H9 (cell line): ENCODE measurements at regions not wholly inside any gene's neighbourhood (a gene's known extent, or its start where the extent isn't known, plus 50 kb on each side); places are given as distances from the start of the nearest gene placed in this dataset.
A peak's percentile ranks its signal among the peaks of the same experiment; 100 is the strongest.

Source experiments
- DNase-seq: peaks from one replicate; pipeline ENCODE4 v3.0.0-alpha.2; 2017
- H2AFZ ChIP-seq: one replicate; pipeline ENCODE4 v1.6.1; 2013; ENCODE audit warnings: mild to moderate bottlenecking, low read length, control low read depth, moderate library complexity
- H2AK5ac ChIP-seq: 2 replicates; pipeline ENCODE4 v1.6.1; 2013; ENCODE audit warnings: low read length, control low read depth, mixed read lengths; ENCODE audit not compliant: insufficient read length
- H2BK120ac ChIP-seq: one replicate; pipeline ENCODE4 v1.6.1; 2013; ENCODE audit warnings: low read depth, mild to moderate bottlenecking, low read length, control low read depth, inconsistent platforms; ENCODE audit not compliant: poor library complexity, severe bottlenecking
- H2BK12ac ChIP-seq: 2 replicates; pipeline ENCODE4 v1.6.1; 2013; ENCODE audit warnings: low read length, control low read depth, mixed read lengths, low read depth; ENCODE audit not compliant: insufficient read length
- H2BK15ac ChIP-seq: 2 replicates; pipeline ENCODE4 v1.6.1; 2013; ENCODE audit warnings: low read depth, low read length, control low read depth
- H2BK20ac ChIP-seq: one replicate; pipeline ENCODE4 v1.6.1; 2013; ENCODE audit warnings: low read depth, mild to moderate bottlenecking, low read length, control low read depth, inconsistent platforms; ENCODE audit not compliant: poor library complexity, severe bottlenecking
- H2BK5ac ChIP-seq: 2 replicates; pipeline ENCODE4 v1.6.1; 2013; ENCODE audit warnings: low read length, control low read depth, mixed read lengths; ENCODE audit not compliant: insufficient read length
- H3K14ac ChIP-seq: 2 replicates; pipeline ENCODE4 v1.6.1; 2013; ENCODE audit warnings: low read length, control low read depth; ENCODE audit not compliant: insufficient read depth
- H3K18ac ChIP-seq: 2 replicates; pipeline ENCODE4 v1.6.1; 2013; ENCODE audit warnings: low read depth, mild to moderate bottlenecking, mixed read lengths, low read length, control low read depth; ENCODE audit not compliant: insufficient read length
- H3K23ac ChIP-seq: 2 replicates; pipeline ENCODE4 v1.6.1; 2013; ENCODE audit warnings: low read length, control low read depth, mixed read lengths, low read depth; ENCODE audit not compliant: insufficient read length
- H3K23me2 ChIP-seq: 2 replicates; pipeline ENCODE4 v1.6.1; 2013; ENCODE audit warnings: low read depth, mild to moderate bottlenecking, mixed read lengths, low read length, control low read depth; ENCODE audit not compliant: insufficient read length, poor library complexity, severe bottlenecking
- H3K27ac ChIP-seq: 2 replicates; pipeline ENCODE4 v1.5.1; 2013; ENCODE audit warnings: low read length, control low read depth, mixed read lengths, low read depth; ENCODE audit not compliant: insufficient read length
- H3K27me3 ChIP-seq: 2 replicates; pipeline ENCODE4 v1.6.1; 2013; ENCODE audit warnings: low read length, control low read depth, inconsistent platforms; ENCODE audit not compliant: insufficient read depth
- H3K4ac ChIP-seq: 2 replicates; pipeline ENCODE4 v1.6.1; 2013; ENCODE audit warnings: low read depth, mild to moderate bottlenecking, control low read depth, inconsistent platforms, low read length, moderate library complexity
- H3K4me1 ChIP-seq: 2 replicates; pipeline ENCODE4 v1.6.1; 2013; ENCODE audit warnings: low read length, control low read depth, inconsistent platforms; ENCODE audit not compliant: insufficient read depth
- H3K4me2 ChIP-seq: 2 replicates; pipeline ENCODE4 v1.6.1; 2013; ENCODE audit warnings: low read length, control low read depth, mixed read lengths; ENCODE audit not compliant: insufficient read length, insufficient read depth
- H3K56ac ChIP-seq: 2 replicates; pipeline ENCODE4 v1.6.1; 2013; ENCODE audit warnings: low read depth, mild to moderate bottlenecking, mixed read lengths, low read length, control low read depth; ENCODE audit not compliant: insufficient read length
- H3K79me1 ChIP-seq: 2 replicates; pipeline ENCODE4 v1.6.1; 2013; ENCODE audit warnings: low read depth, mild to moderate bottlenecking, moderate library complexity, low read length, control low read depth, inconsistent platforms; ENCODE audit not compliant: insufficient read depth, poor library complexity, severe bottlenecking
- H3K79me2 ChIP-seq: 2 replicates; pipeline ENCODE4 v1.6.1; 2013; ENCODE audit warnings: low read length, control low read depth, inconsistent platforms; ENCODE audit not compliant: insufficient read depth
- H3K9ac ChIP-seq: 2 replicates; pipeline ENCODE4 v1.6.1; 2013; ENCODE audit warnings: low read length, control low read depth, mixed read lengths; ENCODE audit not compliant: insufficient read length; ENCODE audit errors: extremely low read depth
- H3K9me3 ChIP-seq: one replicate; pipeline ENCODE4 v1.6.1; 2013; ENCODE audit warnings: low read depth, low read length, inconsistent platforms; ENCODE audit not compliant: control insufficient read depth
- H3T11ph ChIP-seq: one replicate; pipeline ENCODE4 v1.6.1; 2013; ENCODE audit warnings: mild to moderate bottlenecking, low read length, control low read depth, inconsistent platforms
- H4K20me1 ChIP-seq: one replicate; pipeline ENCODE4 v1.6.1; 2013; ENCODE audit not compliant: control insufficient read depth, insufficient read length, insufficient read depth
- H4K5ac ChIP-seq: 2 replicates; pipeline ENCODE4 v1.6.1; 2013; ENCODE audit warnings: low read depth, mild to moderate bottlenecking, mixed read lengths, low read length, control low read depth; ENCODE audit not compliant: insufficient read length
- H4K8ac ChIP-seq: replicated peaks from 2 replicates; pipeline ENCODE4 v1.6.1; 2013; ENCODE audit warnings: low read length, control low read depth, mixed read lengths, low read depth; ENCODE audit not compliant: insufficient read length
- H4K91ac ChIP-seq: 2 replicates; pipeline ENCODE4 v1.6.1; 2013; ENCODE audit warnings: low read depth, mild to moderate bottlenecking, moderate library complexity, mixed read lengths, low read length, control low read depth; ENCODE audit not compliant: insufficient read length
- H3K27ac Mint-ChIP-seq, 3 experiments: 2 replicates in 2 of 3; 3 replicates in 1 of 3; pipeline ENCODE4 v1.8.0; 2020 to 2021; ENCODE audit warnings: mixed read lengths in 3 of 3, mild to moderate bottlenecking in 1 of 3, moderate library complexity in 1 of 3
- H3K27me3 Mint-ChIP-seq: 2 replicates; pipeline ENCODE4 v1.8.0; 2021; ENCODE audit warnings: low read depth, mild to moderate bottlenecking, moderate library complexity, mixed read lengths
- H3K36me3 Mint-ChIP-seq, 3 experiments: 2 replicates in 2 of 3; 3 replicates in 1 of 3; pipeline ENCODE4 v1.8.0; 2020 to 2021; ENCODE audit warnings: low read depth in 3 of 3, mixed read lengths in 3 of 3; ENCODE audit not compliant: insufficient read depth in 1 of 3
- H3K4me1 Mint-ChIP-seq, 2 experiments: 2 replicates each; pipeline ENCODE4 v1.8.0; 2020; ENCODE audit warnings: mixed read lengths in 2 of 2
- H3K4me3 Mint-ChIP-seq, 2 experiments: 2 replicates in 1 of 2; 3 replicates in 1 of 2; pipeline ENCODE4 v1.8.0; 2020 to 2021; ENCODE audit warnings: mild to moderate bottlenecking in 2 of 2, mixed read lengths in 2 of 2, moderate library complexity in 1 of 2
- H3K9me3 Mint-ChIP-seq, 2 experiments: 2 replicates in 1 of 2; 3 replicates in 1 of 2; pipeline ENCODE4 v1.8.0; 2020; ENCODE audit warnings: mild to moderate bottlenecking in 2 of 2, mixed read lengths in 2 of 2, moderate library complexity in 1 of 2
- WGBS: extraction: QIAGEN DNeasy Blood & Tissue Kit; methylation state at CpG from one replicate; pipeline ENCODE4 v1.1.7; 2013; ENCODE audit warnings: missing lambda C conversion rate, low lambda C conversion rate, mixed read lengths; ENCODE audit not compliant: insufficient read length; ENCODE audit errors: extremely low coverage; 5-methylcytosine and 5-hydroxymethylcytosine counted together
- TF ChIP-seq, protein P1 (sequence below): fragments of 200-600 bp; sonication (generic); conservative IDR thresholded peaks from 3 replicates; pipeline ENCODE4 v1.8.0; 2021; ENCODE audit warnings: antibody characterized with exemption, mild to moderate bottlenecking

GRCh38 chr2:79437433-79438267 lies 75.2 kb upstream of the CTNNA2 start:
- Histone ChIP-seq H3K23me2 (no peaks in the 10 kb centered on the region), H3K79me1 (no peaks in the 10 kb centered on the region), H2BK15ac (no peak overlapping the region), H4K8ac (no peak overlapping the region), H3K23ac (no peak overlapping the region), H3K4ac (no peak overlapping the region), H3T11ph (no peak overlapping the region), H3K9me3 (no peaks in the 10 kb centered on the region), H2BK120ac (no peak overlapping the region), H2BK12ac (no peak overlapping the region), H3K79me2 (no peaks in the 10 kb centered on the region), H3K4me2 (peak overlapping the region; percentile 4), H3K56ac (no peak overlapping the region), H2AK5ac (no peak overlapping the region), H3K4me1 (peaks cover 14% of the 10 kb centered on the region), H2BK5ac (no peak overlapping the region), H3K27ac (no peak overlapping the region), H2AFZ (no peak overlapping the region), H4K91ac (no peak overlapping the region), H4K20me1 (no peaks in the 10 kb centered on the region), H3K27me3 (no peaks in the 10 kb centered on the region), H3K18ac (no peak overlapping the region), H2BK20ac (no peak overlapping the region), H3K9ac (no peak overlapping the region), H4K5ac (no peak overlapping the region), H3K14ac (no peak overlapping the region)
- TF ChIP-seq, protein P1, sequence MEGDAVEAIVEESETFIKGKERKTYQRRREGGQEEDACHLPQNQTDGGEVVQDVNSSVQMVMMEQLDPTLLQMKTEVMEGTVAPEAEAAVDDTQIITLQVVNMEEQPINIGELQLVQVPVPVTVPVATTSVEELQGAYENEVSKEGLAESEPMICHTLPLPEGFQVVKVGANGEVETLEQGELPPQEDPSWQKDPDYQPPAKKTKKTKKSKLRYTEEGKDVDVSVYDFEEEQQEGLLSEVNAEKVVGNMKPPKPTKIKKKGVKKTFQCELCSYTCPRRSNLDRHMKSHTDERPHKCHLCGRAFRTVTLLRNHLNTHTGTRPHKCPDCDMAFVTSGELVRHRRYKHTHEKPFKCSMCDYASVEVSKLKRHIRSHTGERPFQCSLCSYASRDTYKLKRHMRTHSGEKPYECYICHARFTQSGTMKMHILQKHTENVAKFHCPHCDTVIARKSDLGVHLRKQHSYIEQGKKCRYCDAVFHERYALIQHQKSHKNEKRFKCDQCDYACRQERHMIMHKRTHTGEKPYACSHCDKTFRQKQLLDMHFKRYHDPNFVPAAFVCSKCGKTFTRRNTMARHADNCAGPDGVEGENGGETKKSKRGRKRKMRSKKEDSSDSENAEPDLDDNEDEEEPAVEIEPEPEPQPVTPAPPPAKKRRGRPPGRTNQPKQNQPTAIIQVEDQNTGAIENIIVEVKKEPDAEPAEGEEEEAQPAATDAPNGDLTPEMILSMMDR = no peak
- peaks cover 27 to 29% of the 10 kb centered on the region in 2 experiments for H3K4me1 Mint-ChIP-seq
- no peaks in the 10 kb centered on the region; the same call in 1 of the 2 replicates for H3K27me3 Mint-ChIP-seq
- H3K36me3 Mint-ChIP-seq = no peaks in the 10 kb centered on the region
- H3K4me3 Mint-ChIP-seq = peak overlapping the region in 1 of 2 experiments; percentile 28; a peak in 2 of 5 replicates
- no peaks in the 10 kb centered on the region for H3K9me3 Mint-ChIP-seq
- no CpG with 5 or more reads among the region's 16 CpGs for WGBS
- peak overlapping the region in 2 of 3 experiments; percentile 63 to 72; a peak in 4 of 7 replicates for H3K27ac Mint-ChIP-seq
- no peak for DNase-seq
